HepG2 (cell line): ENCODE measurements at regions not wholly inside any gene's neighbourhood (a gene's known extent, or its start where the extent isn't known, plus 50 kb on each side); places are given as distances from the start of the nearest gene placed in this dataset.

Experiments used
- ATAC-seq: fragments of 200-7000 bp; cut with Tn5 transposase; 3 replicates; pipeline ENCODE4 v1.9.1; 2020; ENCODE audit warnings: mild to moderate bottlenecking, moderate library complexity
- BruUV-seq: library from RNA; stranded (reverse); fragments of 400-500 nt; replicated peaks from 2 replicates; lab custom pipeline; 2021; lab: Mats Ljungman, UMichigan
- CTCF ChIA-PET: fragments of 300-600 bp; formaldehyde crosslinking; extraction: SDS; loops from one replicate; lab custom pipeline; 2021; ENCODE audit warnings: low total read pairs, inconsistent platforms, low intra/inter-chr PET ratio; lab: Yijun Ruan, JAX
- POLR2A ChIA-PET: fragments of 350-600 bp; sonication (Branson Sonifier 250); formaldehyde crosslinking; loops from one replicate; lab custom pipeline; 2020; ENCODE audit warnings: antibody characterized with exemption, inconsistent platforms; lab: Yijun Ruan, JAX
- DNase-seq: peaks from one replicate; pipeline ENCODE4 v3.0.0-alpha.2; 2015; ENCODE audit warnings: low spot score
- FAIRE-seq: peaks from 3 replicates; lab custom pipeline; 2011; peaks lifted over from hg19 to GRCh38; lab: Jason Lieb, UNC
- H2AFZ ChIP-seq: one replicate; pipeline ENCODE4 v1.6.1; 2011; ENCODE audit warnings: low read length, inconsistent platforms
- H3K27ac ChIP-seq: fragments of 300-600 bp; 3 replicates; pipeline ENCODE4 v1.8.0; 2011; ENCODE audit warnings: mixed run types, mild to moderate bottlenecking, mixed read lengths, low read length, inconsistent platforms; ENCODE audit not compliant: insufficient read depth; ENCODE audit errors: extremely low read length
- H3K27me3 ChIP-seq, 2 experiments: fragments of 200-600 bp in 1 of 2; 2 replicates in 1 of 2; 3 replicates in 1 of 2; pipeline versions ENCODE4 v1.6.0 to v1.8.0; 2011; ENCODE audit warnings: low read length in 2 of 2, mild to moderate bottlenecking in 2 of 2, moderate library complexity in 2 of 2, inconsistent platforms in 1 of 2; ENCODE audit not compliant: insufficient read depth in 2 of 2, control insufficient read depth in 1 of 2
- H3K36me3 ChIP-seq, 2 experiments: fragments of 200-600 bp in 1 of 2; replicated peaks in 1 of 2; 2 replicates in 1 of 2; 3 replicates in 1 of 2; pipeline versions ENCODE4 v1.5.1 to v1.8.0; 2011; ENCODE audit warnings: low read length in 2 of 2, inconsistent platforms in 1 of 2; ENCODE audit not compliant: insufficient read depth in 2 of 2, control insufficient read depth in 1 of 2
- H3K4me1 ChIP-seq: 2 replicates; pipeline ENCODE4 v1.5.1; 2012; ENCODE audit warnings: low read length, inconsistent platforms; ENCODE audit not compliant: insufficient read depth
- H3K4me2 ChIP-seq: 2 replicates; pipeline ENCODE4 v1.6.0; 2011; ENCODE audit warnings: low read depth, low read length, inconsistent platforms
- H3K4me3 ChIP-seq, 3 experiments: fragments of 200-600 bp in 1 of 3; sonication (generic), shearing (Covaris generic) in 1 of 3; replicated peaks in 1 of 3; 2 replicates each; pipeline ENCODE4 v1.5.1; 2011 to 2016; ENCODE audit warnings: low read length in 3 of 3, inconsistent platforms in 2 of 3, low read depth in 2 of 3, mild to moderate bottlenecking in 2 of 3, control low read depth in 1 of 3, mixed read lengths in 1 of 3; ENCODE audit not compliant: insufficient read depth in 1 of 3
- H3K79me2 ChIP-seq: one replicate; pipeline ENCODE4 v1.6.1; 2011; ENCODE audit warnings: low read length, inconsistent platforms; ENCODE audit not compliant: insufficient read depth
- H3K9ac ChIP-seq: 2 replicates; pipeline ENCODE4 v1.6.0; 2011; ENCODE audit warnings: mild to moderate bottlenecking, low read depth, low read length, inconsistent platforms; ENCODE audit not compliant: insufficient read depth
- H3K9me3 ChIP-seq: 2 replicates; pipeline ENCODE4 v1.5.1; 2012; ENCODE audit warnings: mild to moderate bottlenecking, low read length
- H4K20me1 ChIP-seq: 2 replicates; pipeline ENCODE4 v1.6.0; 2011; ENCODE audit warnings: inconsistent platforms, mild to moderate bottlenecking, low read length, moderate library complexity; ENCODE audit not compliant: insufficient read depth
- FUBP1 ChIP-seq: sonication (generic); formaldehyde crosslinking; IDR thresholded peaks from 2 replicates; pipeline ENCODE4 v1.5.1; 2020; ENCODE audit warnings: missing genetic modification reagents, mild to moderate bottlenecking, borderline replicate concordance
- MXI1 ChIP-seq: IDR thresholded peaks from 3 replicates; pipeline ENCODE4 v1.6.1; 2012; ENCODE audit warnings: low read depth, low read length, inconsistent platforms, borderline replicate concordance
- NONO ChIP-seq, 2 experiments: fragments of 450-650 bp in 1 of 2; sonication (generic) in 1 of 2; formaldehyde crosslinking in 1 of 2; IDR thresholded peaks in 1 of 2; conservative IDR thresholded peaks in 1 of 2; 2 replicates each; pipeline versions ENCODE4 v1.6.1 to v1.8.0; 2017 to 2022; ENCODE audit warnings: mild to moderate bottlenecking in 1 of 2, missing genetic modification reagents in 1 of 2, moderate library complexity in 1 of 2
- PPARG ChIP-seq: conservative IDR thresholded peaks from 2 replicates; pipeline ENCODE4 v1.6.1; 2016; ENCODE audit warnings: missing biosample characterization, missing genetic modification reagents
- RAD51 ChIP-seq: fragments of 450-650 bp; IDR thresholded peaks from 2 replicates; pipeline ENCODE4 v1.6.1; 2016; ENCODE audit warnings: borderline replicate concordance
- SATB2 ChIP-seq: sonication (generic); formaldehyde crosslinking; IDR thresholded peaks from 2 replicates; pipeline ENCODE4 v1.5.0; 2020; ENCODE audit warnings: missing genetic modification reagents
- ZBTB44 ChIP-seq: sonication (generic); formaldehyde crosslinking; IDR thresholded peaks from 2 replicates; pipeline ENCODE4 v1.4.0; 2020; ENCODE audit warnings: missing genetic modification reagents
- ZNF142 ChIP-seq: sonication (generic); formaldehyde crosslinking; IDR thresholded peaks from 2 replicates; pipeline ENCODE4 v1.4.0; 2020; ENCODE audit warnings: missing genetic modification reagents
- ZNF550 ChIP-seq: sonication (generic); formaldehyde crosslinking; IDR thresholded peaks from 2 replicates; pipeline ENCODE4 v1.4.0; 2020; ENCODE audit warnings: mild to moderate bottlenecking, missing genetic modification reagents, borderline replicate concordance
- ZNF652 ChIP-seq: IDR thresholded peaks from 2 replicates; pipeline ENCODE4 v1.6.1; 2016; ENCODE audit warnings: low read depth, borderline replicate concordance
- WGBS: methylation state at CpG from one replicate; pipeline ENCODE4 v1.1.6; 2017; ENCODE audit warnings: low lambda C conversion rate; 5-methylcytosine and 5-hydroxymethylcytosine counted together
- in situ Hi-C: cut with HindIII; loops from 2 replicates; pipeline ENCODE4 v1.10.0; 2017; ENCODE audit warnings: low pct_unique_long_range_greater_than_20kb; ENCODE audit not compliant: extremely low pct_ligation_motif_present
- intact Hi-C: fragments of 100-400 bp; cut with micrococcal nuclease; formaldehyde crosslinking; loops from one replicate; pipeline ENCODE4 v1.10.0; 2022; ENCODE audit not compliant: unreplicated experiment

- no peak overlapping the region for H2AFZ ChIP-seq
- no peaks in the 10 kb centered on the region for H3K79me2 ChIP-seq
- H3K27me3 ChIP-seq, result peaks cover 0 to 31% of the 10 kb centered on the region in 2 experiments; a peak in 4 of 5 replicates
- WGBS, result 14% methylated on average over 28 of the region's 28 CpGs
- ATAC-seq, result peak; percentile 36; the same call in 2 of the 3 replicates
- no peaks in the 10 kb centered on the region for H3K36me3 ChIP-seq
- DNase-seq, result peak; percentile 12
- peak overlapping the region; percentile 31 to 58 (median 55) for H3K4me3 ChIP-seq
- H3K4me1 ChIP-seq, result peaks cover 9% of the 10 kb centered on the region
- intact Hi-C loops, result no loop called here
- no peaks in the 10 kb centered on the region for H4K20me1 ChIP-seq
- H3K4me2 ChIP-seq, result peak overlapping the region; percentile 79
- no peak overlapping the region for H3K27ac ChIP-seq
- ChIA-PET POLR2A (no interaction called here), CTCF (no interaction called here)
- in situ Hi-C loops, result no loop called here
- no peak overlapping the region for H3K9ac ChIP-seq
- FAIRE-seq, result no peak
- no TSS peak for BruUV-seq
- no peaks in the 10 kb centered on the region for H3K9me3 ChIP-seq
- no peak for TF ChIP-seq MXI1
- no peak for TF ChIP-seq PPARG (CRISPR knock-in tag)
- no peak for TF ChIP-seq FUBP1 (CRISPR knock-in tag)
- no peak for TF ChIP-seq RAD51
- no peak for TF ChIP-seq ZNF652 (CRISPR knock-in tag)
- no peak for TF ChIP-seq ZNF142 (CRISPR knock-in tag)
- TF ChIP-seq NONO (IDR thresholded peaks at IDR 0.05), result no peak
- TF ChIP-seq NONO (CRISPR knock-in tag; conservative IDR thresholded peaks at IDR 0.05), result no peak
- no peak for TF ChIP-seq ZBTB44 (CRISPR knock-in tag)
- no peak for TF ChIP-seq SATB2
- no peak for TF ChIP-seq ZNF550
Measured at GRCh38 chr2:58427572-58428095, 186.5 kb upstream of the FANCL start.
